DMS79 (cell line): ENCODE measurements at regions not wholly inside any gene's neighbourhood (a gene's known extent, or its start where the extent isn't known, plus 50 kb on each side); places are given as distances from the start of the nearest gene placed in this dataset.

Experiments used
- DNase-seq: peaks from one replicate; lab custom pipeline; 2025; lab: John Stamatoyannopoulos, UW

DNA sequence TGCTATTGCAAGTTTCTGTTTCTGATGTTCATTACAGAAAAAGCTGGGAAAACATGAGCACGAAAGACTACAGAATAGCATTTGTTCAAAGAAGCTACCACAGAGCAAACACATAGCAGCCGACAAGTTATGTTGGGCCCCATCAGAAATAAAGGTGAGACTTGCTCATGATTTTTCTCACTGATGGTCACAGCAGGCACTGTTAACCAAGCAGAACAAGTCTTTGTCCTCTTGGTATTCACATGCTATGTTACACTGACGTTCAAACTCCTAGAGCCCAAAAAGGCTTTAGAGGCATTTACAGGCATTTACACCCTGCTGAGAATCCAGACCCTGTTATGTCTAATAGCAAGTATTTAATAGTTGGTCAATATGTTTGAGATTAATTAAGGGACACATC lies 235.0 kb upstream of the HNMT start:
- no peak for DNase-seq

DNA sequence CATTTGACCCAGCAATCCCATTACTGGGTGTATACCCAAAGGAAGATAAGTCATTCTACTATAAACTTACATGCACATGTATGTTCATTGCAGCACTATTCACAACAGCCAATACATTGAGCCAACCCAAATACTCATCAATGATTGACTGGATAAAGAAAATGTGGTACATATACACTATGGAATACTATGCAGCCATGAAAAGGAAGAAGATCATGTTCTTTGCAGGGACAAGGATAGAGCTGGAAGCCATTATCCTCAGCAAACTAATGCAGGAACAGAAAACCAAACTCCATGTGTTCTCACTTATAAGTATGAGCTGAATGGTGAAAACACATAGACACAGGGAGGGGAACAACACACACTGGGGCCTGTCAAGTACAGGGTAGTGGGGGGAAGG lies 226.7 kb upstream of the HNMT start:
- DNase-seq, result no peak

DNA sequence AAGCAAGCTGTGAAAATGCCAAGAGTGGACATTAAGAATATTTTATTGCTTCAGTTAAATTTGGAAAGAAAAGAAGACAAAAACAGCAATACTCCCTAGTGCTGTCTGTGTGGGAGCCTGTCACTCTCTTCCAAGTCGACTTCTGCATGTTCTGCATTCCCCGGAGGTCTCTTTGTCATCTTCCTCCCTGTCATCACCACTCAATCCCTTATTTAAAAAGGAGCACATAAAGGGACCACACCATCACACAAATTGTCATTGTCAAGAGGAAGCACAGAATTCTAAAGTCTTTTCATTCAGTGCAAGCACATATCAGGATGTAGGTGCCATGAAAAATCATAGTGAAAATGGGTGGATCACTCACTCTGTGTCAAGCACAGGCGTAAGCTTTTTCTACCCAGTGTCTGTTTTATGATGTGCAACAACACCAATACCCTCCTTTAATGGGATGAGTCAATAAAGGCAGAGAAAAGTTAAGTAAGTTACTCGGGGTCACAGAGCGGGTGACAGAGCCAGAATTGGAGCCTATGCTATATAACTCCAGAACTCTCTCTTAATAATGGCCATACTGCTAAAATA lies 222.4 kb upstream of the HNMT start:
- no peak for DNase-seq

DNA sequence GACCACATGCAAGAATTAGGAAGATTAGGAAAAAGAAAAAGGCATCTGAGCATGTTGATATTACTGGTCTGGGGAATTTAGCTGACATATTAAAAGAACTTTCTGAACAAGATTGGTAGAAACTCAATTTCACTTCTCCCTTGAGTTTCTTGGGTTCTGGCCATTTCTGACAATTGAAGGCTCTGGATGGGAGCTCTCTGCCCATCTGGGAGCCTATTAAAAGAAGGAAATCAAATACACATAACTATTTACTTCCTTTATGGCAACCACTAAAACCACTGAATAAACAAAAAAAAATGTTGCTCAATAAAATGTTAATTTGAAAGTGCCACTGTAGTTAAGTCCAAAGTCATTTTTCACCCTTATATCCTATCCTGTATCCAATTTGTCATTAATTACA lies 216.8 kb upstream of the HNMT start:
- no peak for DNase-seq

DNA sequence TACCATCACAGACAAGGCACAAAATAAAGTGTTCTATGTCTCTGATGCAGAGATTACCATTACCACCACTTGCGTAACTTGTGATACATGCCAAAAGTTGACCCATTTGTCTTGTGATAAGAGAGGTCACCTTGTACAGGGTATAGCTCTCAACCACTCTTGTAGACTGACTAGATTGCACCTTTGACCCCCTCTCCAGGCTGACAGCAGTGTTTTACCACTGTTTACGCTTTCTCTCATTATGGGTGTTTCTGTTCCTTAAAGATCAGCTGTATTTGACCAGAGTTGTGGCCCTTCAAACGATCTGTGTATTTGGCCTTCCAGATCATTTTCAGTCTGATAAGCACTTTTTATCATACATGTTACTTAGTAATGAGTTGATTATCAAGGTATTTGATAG lies 215.7 kb upstream of the HNMT start:
- no peak for DNase-seq

DNA sequence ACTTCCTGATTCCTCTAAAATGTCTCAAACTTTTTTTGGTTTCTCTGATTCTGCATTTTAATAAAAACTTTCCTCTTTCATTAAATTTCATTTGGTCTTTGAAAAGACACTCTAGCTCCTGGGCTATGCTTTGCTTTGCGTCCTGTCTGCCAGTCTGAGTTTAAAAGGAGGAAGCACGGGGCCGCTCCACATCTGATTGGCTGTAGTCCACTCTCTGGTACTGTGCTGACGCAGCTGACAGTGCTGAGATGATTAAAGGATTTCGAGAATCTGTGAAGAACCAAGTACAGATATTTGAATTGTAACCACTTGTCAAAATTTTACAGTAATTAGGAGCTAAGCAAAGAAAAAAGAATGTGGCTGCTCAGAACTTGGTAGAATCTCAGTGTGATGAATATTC lies 199.6 kb upstream of the HNMT start:
- no peak for DNase-seq

DNA sequence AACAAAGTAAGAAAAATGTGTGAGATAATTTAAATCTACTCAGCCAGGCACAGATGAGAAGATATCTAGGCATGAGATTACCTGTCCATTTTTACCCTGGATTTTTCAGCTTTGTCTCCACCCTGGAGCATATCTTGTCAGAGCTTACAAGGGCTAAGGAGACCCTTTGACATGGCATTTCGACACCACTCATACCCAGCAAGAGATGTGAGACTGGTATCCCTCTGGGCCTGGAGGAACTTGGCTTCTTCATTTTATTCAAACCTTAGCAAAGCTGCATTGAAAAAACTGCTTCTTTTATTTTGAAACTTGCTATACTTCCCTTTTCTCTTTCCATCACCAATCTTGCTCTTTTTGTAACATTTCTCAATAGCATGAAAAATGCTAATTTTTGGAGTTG lies 194.9 kb upstream of the HNMT start:
- DNase-seq, result no peak

DNA sequence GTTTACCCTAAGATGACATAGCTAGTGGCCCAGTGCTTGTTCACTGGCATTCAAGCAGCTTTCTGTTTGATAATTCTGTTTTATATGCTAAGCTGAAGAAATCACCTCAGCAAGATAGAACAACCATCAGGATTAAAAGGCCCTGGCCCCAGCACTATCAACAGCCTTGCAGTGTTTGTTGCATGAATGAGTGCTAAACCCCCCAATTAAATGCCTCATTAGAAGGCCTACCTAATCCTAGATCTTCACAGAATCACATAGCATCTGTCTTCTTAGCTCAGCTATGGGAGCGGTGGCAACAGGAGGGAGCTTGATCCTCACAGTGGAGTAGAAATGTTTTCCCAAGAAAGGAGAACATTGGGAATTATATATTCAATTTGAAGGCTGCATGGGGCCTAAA lies 194.1 kb upstream of the HNMT start:
- no peak for DNase-seq

DNA sequence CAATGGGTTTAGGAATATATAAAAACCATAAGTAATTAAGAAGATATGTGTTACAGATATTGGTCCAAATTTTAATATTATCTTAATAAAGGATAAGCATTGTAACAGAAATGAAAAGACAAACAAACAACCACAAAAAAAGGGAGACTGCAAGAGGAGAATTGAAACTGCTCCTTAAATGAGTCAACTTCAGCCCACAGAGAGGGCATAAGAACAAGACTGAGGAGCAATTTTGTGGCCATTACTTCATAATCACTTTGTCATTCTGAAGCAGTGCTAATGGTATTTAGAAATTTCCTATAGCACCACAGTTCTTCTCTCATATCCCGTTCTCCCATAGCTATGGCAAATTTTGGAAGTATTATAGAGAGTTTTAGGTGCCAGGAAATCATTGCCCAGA lies 193.2 kb upstream of the HNMT start:
- no peak for DNase-seq

DNA sequence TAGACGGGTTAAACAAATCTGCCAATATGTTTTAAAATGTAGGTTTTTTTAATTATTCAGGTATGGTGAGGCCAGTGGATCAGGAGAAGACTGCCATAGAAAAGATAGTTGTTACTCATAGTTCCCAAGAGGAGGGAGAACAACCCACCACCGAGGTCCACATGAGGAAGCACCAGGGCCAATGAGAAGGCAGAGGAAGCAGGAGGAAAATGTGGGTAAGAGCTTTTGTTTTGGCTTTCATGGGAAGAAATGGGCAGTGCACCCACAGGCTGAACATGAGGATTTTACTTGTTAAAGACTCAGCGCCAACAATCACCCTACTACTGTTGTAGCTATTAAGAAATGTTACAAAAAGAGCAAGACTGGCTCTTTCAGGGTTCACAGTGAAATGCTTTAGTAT lies 191.8 kb upstream of the HNMT start:
- no peak for DNase-seq

DNA sequence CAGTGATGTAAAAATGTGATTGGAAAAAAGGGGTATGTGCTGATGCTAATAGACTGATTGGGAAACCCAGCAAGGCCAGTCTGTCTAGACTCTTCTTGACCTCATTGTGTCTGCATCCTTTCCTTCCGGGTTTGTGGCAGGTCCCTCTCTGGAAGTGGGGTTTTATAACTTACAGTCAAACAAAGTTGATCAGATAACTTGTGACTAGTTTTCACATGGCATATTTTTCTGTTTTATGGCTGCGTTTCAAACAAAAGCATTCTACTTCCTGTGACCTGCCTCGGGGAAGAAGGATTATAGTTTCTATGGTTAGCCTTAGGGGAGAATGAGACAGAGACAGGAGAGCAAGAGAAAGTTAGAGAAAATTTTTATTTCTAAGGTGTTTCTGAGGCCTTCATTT lies 188.7 kb upstream of the HNMT start:
- no peak for DNase-seq

DNA sequence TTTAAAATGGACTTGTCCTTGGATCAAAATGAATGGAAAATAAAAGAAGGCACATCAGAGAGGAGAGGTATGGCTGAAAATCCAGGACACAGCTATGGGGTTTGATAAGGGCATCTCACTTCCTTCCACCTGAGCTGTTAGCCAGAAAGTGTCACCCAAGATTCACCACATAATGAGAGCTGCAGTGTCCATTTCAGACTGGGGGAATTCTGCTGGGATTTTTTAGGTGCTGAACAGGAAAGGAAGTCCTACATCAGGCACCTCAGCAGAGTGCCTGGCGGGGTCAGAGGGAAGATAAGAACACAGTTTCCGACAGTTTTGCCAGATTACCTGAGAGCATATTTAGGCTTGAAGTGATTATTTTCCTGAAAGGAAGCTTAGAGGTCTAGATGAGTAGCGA lies 187.6 kb upstream of the HNMT start:
- no peak for DNase-seq

DNA sequence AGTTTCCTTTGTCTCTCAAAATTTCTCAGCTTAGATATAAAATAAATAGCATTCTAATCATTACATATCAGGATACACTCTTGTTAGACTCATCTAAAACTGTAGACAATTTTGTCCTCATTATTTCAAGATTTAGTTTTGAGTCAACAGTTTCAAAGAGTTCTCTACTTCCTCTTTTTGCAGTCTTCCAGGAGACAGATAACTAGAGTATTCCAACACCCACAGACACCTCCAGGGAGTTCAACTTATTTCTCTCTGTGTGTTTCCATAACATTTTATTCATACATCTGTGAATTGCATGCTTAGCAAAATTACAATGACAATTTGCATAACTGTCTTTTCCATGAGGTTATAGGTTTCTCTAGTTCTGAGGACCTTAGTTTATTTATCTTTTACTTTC lies 166.6 kb upstream of the HNMT start:
- DNase-seq, result no peak

DNA sequence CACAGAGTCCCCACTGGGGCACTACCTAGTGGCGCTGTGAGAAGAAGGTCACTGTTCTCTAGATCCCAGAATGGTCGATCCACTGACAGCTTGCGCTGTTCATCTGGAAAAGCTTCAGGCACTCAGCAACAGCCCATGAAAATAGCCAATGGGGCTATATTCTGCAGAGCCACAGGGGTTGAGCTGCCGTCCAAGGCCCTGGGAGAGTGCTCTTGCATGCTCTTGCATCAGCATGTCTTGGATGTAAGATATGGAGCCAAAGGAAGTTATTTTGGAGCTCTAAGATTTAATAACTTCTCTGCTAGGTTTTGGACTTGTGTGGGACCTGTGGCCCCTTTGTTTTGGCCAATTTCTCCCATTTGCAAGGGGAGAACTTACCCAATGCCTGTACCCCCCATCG lies 164.7 kb upstream of the HNMT start:
- DNase-seq, result no peak

DNA sequence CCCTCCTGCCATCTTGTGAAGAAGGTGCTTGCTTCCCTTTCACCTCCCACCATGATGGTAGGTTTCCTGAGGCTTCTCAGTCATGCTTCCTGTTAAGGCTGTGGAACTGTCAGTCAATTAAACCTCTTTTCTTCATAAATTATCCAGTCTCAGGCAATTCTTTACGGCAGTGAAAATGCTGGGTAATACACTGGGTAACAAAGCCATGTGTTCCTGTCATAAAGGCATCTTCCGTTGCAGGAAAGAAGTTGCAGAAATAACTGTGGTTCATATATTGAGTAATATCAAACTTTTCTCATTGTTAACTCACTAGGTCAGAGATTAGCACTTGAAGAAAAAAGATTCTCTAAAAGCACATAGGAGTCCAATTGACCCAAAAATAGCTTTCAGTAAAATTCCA lies 163.9 kb upstream of the HNMT start:
- DNase-seq, result no peak

DNA sequence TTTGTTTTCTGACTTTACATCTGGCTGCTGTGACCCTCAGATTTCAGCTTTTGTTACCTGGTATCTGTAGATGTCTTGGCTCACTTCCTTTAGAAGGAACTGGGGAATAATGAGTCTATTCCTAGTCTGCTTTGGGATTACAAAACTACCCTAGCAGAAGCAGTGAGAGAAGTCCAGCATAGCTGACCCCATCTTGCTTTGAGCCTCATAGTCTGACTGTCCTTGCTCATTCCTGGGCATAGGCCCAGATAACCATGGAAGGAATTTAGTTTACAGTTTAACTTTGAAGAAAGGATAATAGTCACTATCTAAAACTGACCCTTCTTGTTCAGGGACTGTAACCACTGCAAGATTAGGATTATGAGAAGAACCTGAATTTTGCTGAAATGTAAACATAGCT lies 163.0 kb upstream of the HNMT start:
- DNase-seq, result no peak

DNA sequence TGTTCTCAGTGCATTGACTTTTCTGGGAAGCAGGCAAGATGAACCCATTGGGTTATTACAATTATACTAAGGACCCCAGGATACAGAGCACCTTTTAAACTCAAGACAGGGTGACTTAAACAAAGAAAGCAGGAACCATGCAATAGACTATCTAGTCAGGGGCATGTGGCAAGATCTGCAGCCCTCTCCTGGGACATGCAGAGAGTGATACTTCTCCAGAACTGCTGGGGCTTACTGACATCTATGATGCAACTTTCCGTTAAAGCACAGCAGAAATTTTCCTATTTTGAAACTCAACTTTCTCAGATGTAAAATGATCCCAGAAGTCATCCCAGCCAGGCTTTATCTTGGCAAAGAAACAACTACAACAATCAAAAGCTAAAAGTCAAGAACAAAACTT lies 162.2 kb upstream of the HNMT start:
- DNase-seq, result no peak

DNA sequence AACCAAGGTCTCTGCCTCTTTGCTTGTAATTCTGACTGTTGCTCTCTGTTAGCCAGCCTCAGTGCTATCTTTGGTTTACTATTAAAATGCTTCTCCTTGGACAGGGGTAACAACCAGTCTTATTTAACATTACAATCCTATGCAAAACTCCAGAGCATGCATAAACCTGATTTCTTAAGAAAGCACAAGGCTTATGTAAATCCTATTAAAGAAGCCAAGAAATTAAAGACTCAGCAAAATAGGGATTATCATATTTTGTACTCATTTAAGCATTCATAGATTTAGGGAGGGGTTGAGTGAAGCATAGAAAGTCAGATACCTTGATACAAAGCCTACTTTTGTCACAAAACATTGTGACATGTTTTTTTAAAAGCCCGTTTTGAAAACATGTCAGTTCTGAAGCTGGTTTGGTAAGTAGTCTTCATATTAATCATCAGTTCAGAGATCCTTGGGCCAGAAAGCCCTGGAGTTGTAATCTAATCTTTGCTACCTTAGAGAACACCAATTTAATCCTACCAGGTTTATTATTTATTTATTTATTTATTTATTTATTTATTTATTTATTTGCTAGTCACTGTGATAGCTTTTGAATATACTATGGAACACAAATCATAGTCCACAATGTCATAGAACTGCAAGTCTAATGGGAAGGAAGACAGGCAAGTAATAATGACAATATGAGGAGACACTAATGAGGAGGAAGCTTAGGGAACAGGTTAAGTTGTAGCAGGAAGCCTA lies 158.0 kb upstream of the HNMT start:
- no peak for DNase-seq

DNA sequence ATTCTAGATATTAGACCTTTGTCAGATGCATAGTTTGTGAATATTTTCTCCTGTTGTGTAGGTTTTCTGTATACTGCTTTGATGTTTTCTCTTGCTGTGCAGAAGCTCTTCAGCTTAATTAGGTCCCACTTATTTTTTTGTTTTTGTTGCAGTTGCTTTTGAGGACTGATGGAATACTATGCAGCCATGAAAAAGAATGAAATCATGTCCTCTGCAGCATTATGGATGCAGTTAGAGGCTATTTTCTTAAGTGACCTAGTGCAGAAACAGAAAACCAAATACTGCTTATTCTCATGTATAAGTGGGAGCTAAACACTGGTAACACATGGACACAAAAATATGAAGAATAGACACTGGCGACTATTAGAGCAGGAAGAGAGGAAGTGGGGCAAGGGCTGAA lies 155.0 kb upstream of the HNMT start:
- no peak for DNase-seq

DNA sequence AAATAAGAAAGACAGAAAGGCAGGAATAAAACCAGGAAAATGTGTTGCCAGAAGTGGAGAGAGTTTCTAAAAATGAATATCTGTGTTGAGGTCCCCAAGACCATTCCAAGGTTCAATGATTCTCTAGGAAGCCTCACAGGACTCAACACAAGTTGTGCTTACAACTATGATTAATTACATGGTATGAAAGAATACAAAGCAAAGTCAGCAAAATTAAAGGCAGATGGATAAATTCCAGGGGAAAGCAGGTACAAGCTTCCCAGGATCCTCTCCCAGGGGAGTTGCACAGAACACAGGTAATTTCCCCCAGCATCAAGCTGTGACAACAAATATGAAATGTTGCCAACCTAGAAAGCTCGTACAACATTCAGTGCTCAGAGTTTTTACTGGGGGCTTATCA lies 154.4 kb upstream of the HNMT start:
- DNase-seq, result no peak

DNA sequence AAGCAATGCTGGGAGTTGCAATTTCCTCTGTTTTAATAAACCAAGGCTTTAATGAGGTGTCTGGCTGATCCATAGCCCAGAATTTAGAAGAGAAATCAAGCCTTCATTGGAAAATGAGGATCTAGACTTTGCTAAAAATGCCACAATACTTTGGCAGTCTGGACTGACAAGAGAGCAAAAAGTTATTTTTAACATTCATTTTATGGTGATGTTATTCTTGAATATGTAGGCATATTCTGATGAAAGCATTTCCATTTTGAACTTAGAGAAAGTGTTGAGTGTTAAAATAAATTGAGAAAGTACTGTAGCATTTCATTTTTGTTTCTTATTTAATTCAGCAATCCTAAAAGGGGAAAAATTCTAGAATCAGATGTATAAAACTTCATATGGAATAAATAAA lies 151.8 kb upstream of the HNMT start:
- no peak for DNase-seq

DNA sequence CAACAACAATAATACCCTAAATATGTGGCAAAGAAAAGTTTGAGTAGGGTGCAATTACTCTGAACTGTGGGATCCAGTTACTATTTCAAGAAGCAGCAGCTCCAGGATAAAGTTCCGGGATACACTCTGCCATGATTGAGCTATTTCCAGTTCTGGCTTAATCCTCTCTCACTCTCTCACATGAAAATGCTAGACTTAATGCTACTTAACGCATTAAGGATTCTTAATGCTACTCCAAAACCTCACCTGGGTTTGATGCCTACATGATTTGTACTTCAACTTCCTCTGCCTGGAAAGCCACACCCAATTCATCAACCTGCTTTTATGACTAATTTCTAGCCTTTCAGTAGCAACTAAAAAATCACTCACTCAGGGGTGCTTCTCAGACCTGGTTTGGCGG lies 151.1 kb upstream of the HNMT start:
- DNase-seq, result no peak

DNA sequence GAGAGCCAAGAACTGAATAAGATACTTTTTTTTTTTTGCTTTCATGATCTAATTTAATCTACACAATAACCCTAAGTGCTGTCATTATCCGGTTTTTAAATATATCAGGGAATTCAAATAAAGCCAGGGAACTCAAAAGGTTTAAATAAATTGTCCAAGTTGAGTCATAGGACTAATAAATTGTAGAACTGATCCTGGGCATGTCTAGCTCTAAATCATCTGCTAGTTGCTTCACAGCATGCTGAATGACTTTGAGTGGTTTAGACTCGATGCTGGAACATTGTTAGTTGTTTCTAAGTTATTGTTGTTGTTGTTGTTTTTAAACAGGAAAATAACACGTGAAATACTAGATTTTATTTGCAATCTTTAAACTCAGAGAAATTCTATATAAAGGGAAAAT lies 147.2 kb upstream of the HNMT start:
- no peak for DNase-seq

DNA sequence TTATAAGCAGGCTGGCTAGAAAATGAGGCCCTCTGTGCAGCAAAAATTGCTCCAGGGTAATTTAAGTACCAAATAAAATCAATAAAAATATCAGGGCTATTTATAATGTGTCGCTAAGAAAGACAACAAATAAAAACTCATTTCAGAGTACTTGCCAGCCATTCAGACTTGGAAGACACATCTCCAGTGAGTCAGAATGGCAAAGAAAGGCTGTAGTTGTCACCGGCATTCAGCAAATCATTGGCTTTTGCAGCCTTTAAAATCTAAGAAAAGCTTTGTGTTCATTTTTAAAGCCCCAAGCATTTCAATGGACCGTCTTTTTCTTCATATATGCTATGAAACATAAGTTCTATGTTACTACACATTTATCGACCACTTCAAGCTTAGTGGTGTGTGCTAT lies 141.1 kb upstream of the HNMT start:
- no peak for DNase-seq
